VCaP (cell line): ENCODE measurements at regions not wholly inside any gene's neighbourhood (a gene's known extent, or its start where the extent isn't known, plus 50 kb on each side); places are given as distances from the start of the nearest gene placed in this dataset.
"Not testable (repeated sequence)": the region's sequence is repeated elsewhere in the genome, so short reads cannot be mapped to it uniquely, and the experiment has no call there.

ENCODE experiments used
- H3K27ac ChIP-seq: fragments of 450-650 bp; 2 replicates; pipeline ENCODE4 v1.5.1; 2017
- TF ChIP-seq, protein P1 (sequence below): fragments of 450-650 bp; conservative IDR thresholded peaks from 2 replicates; pipeline ENCODE4 v1.5.1; 2017; ENCODE audit warnings: mild to moderate bottlenecking, moderate library complexity

DNA sequence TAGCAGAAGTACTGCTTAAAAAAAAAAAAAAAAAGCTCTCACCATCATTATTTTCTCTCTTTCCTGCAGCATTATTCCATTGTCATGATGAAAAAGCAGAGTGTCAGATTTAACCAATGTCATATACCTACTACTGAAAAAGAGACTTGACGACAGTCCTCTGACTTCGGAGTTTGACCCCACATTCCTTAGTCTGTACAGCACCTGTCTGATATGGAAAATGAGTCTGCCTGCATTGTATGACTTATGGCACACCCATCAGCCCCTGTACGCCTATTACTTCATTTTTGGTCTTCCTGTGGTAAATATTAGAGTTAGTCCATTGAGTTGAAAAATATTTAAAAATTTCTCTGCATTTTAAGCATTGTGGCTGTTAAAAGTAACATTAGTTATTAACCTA lies 54.5 kb upstream of the NOX4 start:
- TF ChIP-seq, protein P1, sequence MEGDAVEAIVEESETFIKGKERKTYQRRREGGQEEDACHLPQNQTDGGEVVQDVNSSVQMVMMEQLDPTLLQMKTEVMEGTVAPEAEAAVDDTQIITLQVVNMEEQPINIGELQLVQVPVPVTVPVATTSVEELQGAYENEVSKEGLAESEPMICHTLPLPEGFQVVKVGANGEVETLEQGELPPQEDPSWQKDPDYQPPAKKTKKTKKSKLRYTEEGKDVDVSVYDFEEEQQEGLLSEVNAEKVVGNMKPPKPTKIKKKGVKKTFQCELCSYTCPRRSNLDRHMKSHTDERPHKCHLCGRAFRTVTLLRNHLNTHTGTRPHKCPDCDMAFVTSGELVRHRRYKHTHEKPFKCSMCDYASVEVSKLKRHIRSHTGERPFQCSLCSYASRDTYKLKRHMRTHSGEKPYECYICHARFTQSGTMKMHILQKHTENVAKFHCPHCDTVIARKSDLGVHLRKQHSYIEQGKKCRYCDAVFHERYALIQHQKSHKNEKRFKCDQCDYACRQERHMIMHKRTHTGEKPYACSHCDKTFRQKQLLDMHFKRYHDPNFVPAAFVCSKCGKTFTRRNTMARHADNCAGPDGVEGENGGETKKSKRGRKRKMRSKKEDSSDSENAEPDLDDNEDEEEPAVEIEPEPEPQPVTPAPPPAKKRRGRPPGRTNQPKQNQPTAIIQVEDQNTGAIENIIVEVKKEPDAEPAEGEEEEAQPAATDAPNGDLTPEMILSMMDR: no peak

GRCh38 chr11:89555781-89556180 lies 64.6 kb upstream of the NOX4 start:
- peak overlapping the region; percentile 92 for H3K27ac ChIP-seq

More for the DNA sequence above, 54.5 kb upstream of the NOX4 start:
- no peak overlapping the region for H3K27ac ChIP-seq

DNA sequence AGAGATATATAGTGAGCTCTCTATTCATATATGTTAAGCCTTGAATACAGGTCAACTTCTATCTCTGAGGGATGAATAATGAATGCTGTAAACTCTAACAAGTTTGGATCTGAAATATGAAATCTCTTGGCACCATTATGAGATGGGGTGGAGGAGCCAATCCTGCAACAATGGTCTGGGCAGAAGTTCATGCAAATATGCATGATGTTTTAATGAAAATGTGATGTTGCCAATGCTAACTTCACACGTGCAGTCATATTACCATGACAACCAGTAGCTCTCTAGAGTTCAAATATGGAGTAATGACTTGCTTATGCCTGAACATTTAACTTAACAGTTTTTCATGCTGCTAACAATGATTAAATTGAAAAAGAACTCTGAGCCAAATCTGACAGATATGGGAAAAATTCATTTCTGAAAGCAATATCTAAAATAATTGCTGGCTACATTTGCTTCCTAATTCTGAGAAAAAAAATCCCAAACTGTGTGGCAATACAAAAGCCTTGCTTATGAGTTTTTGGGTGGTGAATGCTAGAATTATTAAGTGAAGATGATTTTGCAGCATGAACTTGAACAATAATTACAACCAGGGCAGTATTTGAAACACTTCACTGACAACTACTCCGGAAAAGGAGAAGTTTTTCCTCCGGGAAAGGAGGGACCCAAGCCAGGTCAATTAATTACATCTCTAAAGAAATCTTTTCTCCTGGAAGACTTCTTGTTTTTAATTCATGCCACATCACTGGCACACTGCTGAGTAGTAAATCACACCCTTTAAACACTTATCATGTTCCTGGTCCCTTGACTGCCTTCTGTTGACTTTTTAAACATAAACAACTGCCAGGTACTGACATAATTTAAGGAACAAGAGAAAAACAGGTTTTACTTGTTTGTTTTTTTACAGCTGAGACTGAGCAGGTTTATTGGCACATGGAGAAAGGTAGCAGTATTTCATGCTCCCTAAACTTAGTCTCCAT lies 65.8 kb upstream of the NOX4 start:
- H3K27ac ChIP-seq: peak overlapping the region; percentile 92

GRCh38 chr11:89560598-89560997 lies 69.4 kb upstream of the NOX4 start:
- H3K27ac ChIP-seq: not testable (repeated sequence)

DNA sequence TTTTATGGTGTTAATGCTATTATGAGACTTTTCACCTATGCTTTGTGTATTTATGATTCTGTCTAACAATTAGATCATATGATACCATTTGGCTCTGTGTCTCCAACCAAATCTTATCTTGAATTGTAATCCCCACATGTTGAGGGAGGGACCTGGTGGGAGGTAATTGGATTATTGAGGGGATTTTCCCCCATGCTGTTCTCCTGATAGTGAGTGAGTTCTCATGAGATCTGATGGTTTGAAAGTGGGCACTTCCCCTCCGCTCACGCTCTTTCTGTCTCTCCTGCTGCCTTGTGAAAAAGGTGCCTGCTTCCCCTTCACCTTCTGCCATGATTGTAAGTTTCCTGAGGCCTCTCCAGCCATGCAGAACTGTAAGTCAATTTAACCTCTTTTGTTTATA lies 71.6 kb upstream of the NOX4 start:
- not testable (repeated sequence) for H3K27ac ChIP-seq

GRCh38 chr11:89566972-89567371 lies 75.8 kb upstream of the NOX4 start:
- H3K27ac ChIP-seq: no peak overlapping the region
- TF ChIP-seq, protein P1: no peak

- not testable (repeated sequence) for H3K27ac ChIP-seq
Observed at GRCh38 chr11:89569387-89569786, 78.2 kb upstream of the NOX4 start.

DNA sequence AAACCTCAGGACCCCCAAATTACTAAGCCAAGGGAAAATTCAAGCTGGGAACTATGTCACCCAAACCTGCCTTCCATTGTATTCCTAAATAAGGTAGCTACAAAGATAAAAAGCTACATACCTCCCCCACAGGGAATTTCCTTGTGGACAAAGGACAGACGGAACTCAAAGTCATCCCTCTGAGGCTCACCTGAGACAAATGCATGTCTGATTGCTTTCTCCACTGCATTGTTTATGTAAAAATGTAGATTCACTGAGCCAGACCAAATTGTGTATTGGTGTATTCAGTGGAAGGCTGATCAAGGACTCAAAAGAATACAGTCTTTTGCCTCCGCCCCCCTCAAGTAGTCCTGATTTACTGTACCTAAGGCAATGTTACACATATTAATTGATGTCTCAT lies 80.5 kb upstream of the NOX4 start:
- not testable (repeated sequence) for H3K27ac ChIP-seq

- peak overlapping the region; percentile 87 for H3K27ac ChIP-seq
Observed at GRCh38 chr11:89575846-89576245, 84.7 kb upstream of the NOX4 start.

DNA sequence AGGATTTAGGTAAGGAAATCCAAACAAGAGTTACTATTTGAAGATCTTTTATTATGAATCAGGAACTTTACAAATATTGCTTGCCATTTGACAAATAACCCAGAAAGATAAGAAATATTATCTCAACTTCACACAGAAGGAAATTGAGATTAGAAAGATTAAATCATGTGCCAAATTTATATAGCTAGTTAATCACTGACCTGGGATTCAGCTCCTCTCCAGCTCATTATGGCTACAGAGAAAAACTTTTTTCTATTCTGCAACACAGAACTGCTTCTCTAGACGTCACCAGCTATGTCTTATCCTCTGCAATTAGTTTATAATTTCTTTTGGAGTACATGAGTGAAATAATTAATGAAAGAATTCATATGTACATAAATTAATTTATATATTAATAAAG lies 86.3 kb upstream of the NOX4 start:
- H3K27ac ChIP-seq: peak overlapping the region; percentile 87

- H3K27ac ChIP-seq: peak overlapping the region; percentile 57
- TF ChIP-seq, protein P1: no peak
Observed at GRCh38 chr11:89583580-89583979, 92.4 kb upstream of the NOX4 start.

- H3K27ac ChIP-seq: not testable (repeated sequence)
Observed at GRCh38 chr11:89585046-89585445, 93.9 kb upstream of the NOX4 start.

DNA sequence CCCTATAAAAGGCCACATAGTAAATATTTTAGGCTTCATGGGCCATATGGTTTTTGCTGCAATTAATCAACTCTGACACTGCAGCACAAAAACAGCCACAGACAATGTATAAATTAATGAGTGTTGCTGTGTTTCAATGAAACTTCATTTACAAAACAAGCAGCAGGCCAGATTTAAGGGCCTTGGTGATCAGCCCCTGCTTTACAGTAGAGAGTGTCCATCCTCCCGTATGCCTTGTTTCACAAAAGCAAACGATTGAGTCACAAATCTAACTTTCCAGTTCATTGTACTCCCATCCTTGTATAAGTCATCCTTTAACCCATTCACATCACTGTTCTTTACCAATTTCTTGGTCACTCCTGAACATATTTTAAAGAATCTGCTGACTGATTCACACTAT lies 94.3 kb upstream of the NOX4 start:
- not testable (repeated sequence) for H3K27ac ChIP-seq

DNA sequence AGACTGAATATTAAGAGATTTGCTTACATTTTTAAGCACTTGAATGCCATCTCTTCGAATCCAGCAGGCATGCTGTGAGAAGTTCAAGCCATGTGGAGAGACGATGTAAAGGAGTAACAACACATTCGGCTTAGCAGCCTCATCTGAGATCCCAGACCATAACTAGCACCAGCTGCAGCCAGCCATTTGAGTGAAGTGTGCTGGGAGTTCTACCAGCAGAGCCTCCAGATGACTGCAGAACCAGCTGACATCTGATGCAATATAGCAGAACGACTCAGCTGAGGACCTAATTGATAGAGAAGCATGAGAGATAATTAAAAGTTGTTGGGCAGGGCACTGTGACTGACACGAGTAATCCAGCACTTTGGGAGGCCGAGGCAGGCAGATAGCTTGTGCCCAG lies 98.2 kb upstream of the NOX4 start:
- not testable (repeated sequence) for H3K27ac ChIP-seq

- not testable (repeated sequence) for H3K27ac ChIP-seq
Observed at GRCh38 chr11:89590008-89590632, 98.9 kb upstream of the NOX4 start.

- H3K27ac ChIP-seq: not testable (repeated sequence)
Observed at GRCh38 chr11:89601263-89601662, 108.8 kb upstream of the TRIM77 start.
